ENCODE measurements at regions not wholly inside any gene's neighbourhood (a gene's known extent, or its start where the extent isn't known, plus 50 kb on each side); places are given as distances from the start of the nearest gene placed in this dataset.

- Mint-ChIP-seq H3K27me3 (ENCODE audit: low read depth in 3 of 3) (peaks cover 0 to 11% (median 0%) of the 10 kb centered on the region in 3 donors), H3K36me3 (no peaks in the 10 kb centered on the region)
Measured at GRCh38 chr5:174291162-174291561, 245.7 kb downstream of the NSG2 start.

GRCh38 chr5:174292348-174292747 is 246.8 kb downstream of the NSG2 start:
- DNase-seq: no peak
- Histone ChIP-seq H3K4me1 (ENCODE audit: control insufficient read depth in 1 of 2, insufficient read depth in 2 of 2, low read length in 2 of 2) (no peaks in the 10 kb centered on the region), H3K27me3 (ENCODE audit: control insufficient read depth in 2 of 2, insufficient read depth in 2 of 2, low read length in 2 of 2) (no peaks in the 10 kb centered on the region), H3K9me3 (replicated peaks in 1 of 2; ENCODE audit: control insufficient read depth in 1 of 2, insufficient read depth in 1 of 2, low read length in 2 of 2) (no peaks in the 10 kb centered on the region), H3K4me3 (replicated peaks in 1 of 3; ENCODE audit: low read depth in 2 of 3, low read length in 3 of 3) (no peak overlapping the region), H3K27ac (ENCODE audit: low read depth in 1 of 2, low read length in 2 of 2) (no peak overlapping the region), H3K79me2 (ENCODE audit: insufficient read depth, low read length) (no peaks in the 10 kb centered on the region), H3K9ac (ENCODE audit: insufficient read depth, low read length, poor library complexity, severe bottlenecking) (no peak overlapping the region), H3K4me2 (replicated peaks; ENCODE audit: extremely low read depth, low read length, poor library complexity, severe bottlenecking) (no peak overlapping the region), H2AFZ (ENCODE audit: insufficient read depth, low read depth, low read length, poor library complexity, severe bottlenecking) (no peak overlapping the region), H4K20me1 (ENCODE audit: insufficient read depth, low read length) (no peaks in the 10 kb centered on the region), H3K36me3 (replicated peaks in 1 of 2; ENCODE audit: control insufficient read depth in 1 of 2, insufficient read depth in 2 of 2, low read length in 2 of 2) (no peaks in the 10 kb centered on the region)
- H3K27me3 Mint-ChIP-seq (ENCODE audit: low read depth in 3 of 3): peaks cover 0 to 8% (median 0%) of the 10 kb centered on the region in 3 donors
- WGBS (ENCODE audit: insufficient coverage): no CpG with 5 or more reads among the region's 3 CpGs
- no peaks in the 10 kb centered on the region for H3K36me3 Mint-ChIP-seq
- TF ChIP-seq CTCF (IDR thresholded peaks at IDR 0.05): no peak
- intact Hi-C loops (cut with micrococcal nuclease): no loop called here
- H3K9me3 Mint-ChIP-seq: peaks cover 0 to 10% (median 9%) of the 10 kb centered on the region in 7 donors
- no peak overlapping the region for H3K27ac Mint-ChIP-seq
- H3K4me1 Mint-ChIP-seq: no peaks in the 10 kb centered on the region
- H3K4me3 Mint-ChIP-seq: no peak overlapping the region

More at GRCh38 chr5:174291162-174291561, 245.7 kb downstream of the NSG2 start:
- Histone ChIP-seq H2AFZ (ENCODE audit: insufficient read depth, low read depth, low read length, poor library complexity, severe bottlenecking) (no peak overlapping the region), H3K4me2 (replicated peaks; ENCODE audit: extremely low read depth, low read length, poor library complexity, severe bottlenecking) (no peak overlapping the region), H3K9ac (ENCODE audit: insufficient read depth, low read length, poor library complexity, severe bottlenecking) (no peak overlapping the region), H3K4me3 (replicated peaks in 1 of 3; ENCODE audit: low read depth in 2 of 3, low read length in 3 of 3) (no peak overlapping the region), H3K79me2 (ENCODE audit: insufficient read depth, low read length) (no peaks in the 10 kb centered on the region), H3K4me1 (ENCODE audit: control insufficient read depth in 1 of 2, insufficient read depth in 2 of 2, low read length in 2 of 2) (no peaks in the 10 kb centered on the region), H3K9me3 (replicated peaks in 1 of 2; ENCODE audit: control insufficient read depth in 1 of 2, insufficient read depth in 1 of 2, low read length in 2 of 2) (no peaks in the 10 kb centered on the region), H3K27me3 (ENCODE audit: control insufficient read depth in 2 of 2, insufficient read depth in 2 of 2, low read length in 2 of 2) (no peaks in the 10 kb centered on the region), H3K36me3 (replicated peaks in 1 of 2; ENCODE audit: control insufficient read depth in 1 of 2, insufficient read depth in 2 of 2, low read length in 2 of 2) (no peaks in the 10 kb centered on the region), H3K27ac (ENCODE audit: low read depth in 1 of 2, low read length in 2 of 2) (no peak overlapping the region), H4K20me1 (ENCODE audit: insufficient read depth, low read length) (no peaks in the 10 kb centered on the region)
- TF ChIP-seq CTCF (IDR thresholded peaks at IDR 0.05): no peak
- no peak for DNase-seq
- Mint-ChIP-seq H3K27ac (no peak overlapping the region), H3K9me3 (peaks cover 0 to 10% (median 9%) of the 10 kb centered on the region in 7 donors), H3K4me1 (no peaks in the 10 kb centered on the region), H3K4me3 (no peak overlapping the region)
- intact Hi-C loops (cut with micrococcal nuclease): no loop called here
- WGBS (ENCODE audit: insufficient coverage): no CpG with 5 or more reads among the region's 3 CpGs

Data from CD14-positive monocyte (primary cell).